Loucy (cell line): ENCODE measurements at regions not wholly inside any gene's neighbourhood (a gene's known extent, or its start where the extent isn't known, plus 50 kb on each side); places are given as distances from the start of the nearest gene placed in this dataset.

Experiments
- H2AFZ ChIP-seq: fragments of 200-600 bp; sonication (generic); 2 replicates; pipeline ENCODE4 v1.6.0; 2016; ENCODE audit warnings: antibody characterized with exemption, mild to moderate bottlenecking, low read length, moderate library complexity
- H3F3A ChIP-seq: fragments of 200-600 bp; 2 replicates; pipeline ENCODE4 v1.6.0; 2016; ENCODE audit warnings: antibody characterized with exemption, low read depth, mild to moderate bottlenecking
- H3K27me3 ChIP-seq: fragments of 200-600 bp; sonication (generic); 2 replicates; pipeline ENCODE4 v1.6.1; 2014; ENCODE audit warnings: low read length, mild to moderate bottlenecking; ENCODE audit not compliant: insufficient read depth, poor library complexity, severe bottlenecking
- H3K36me3 ChIP-seq: fragments of 200-600 bp; sonication (generic); 2 replicates; pipeline ENCODE4 v1.6.1; 2016; ENCODE audit warnings: low read length; ENCODE audit not compliant: insufficient read depth
- H3K4me1 ChIP-seq: fragments of 200-600 bp; sonication (generic); 2 replicates; pipeline ENCODE4 v1.5.1; 2014; ENCODE audit warnings: low read length, mild to moderate bottlenecking; ENCODE audit not compliant: insufficient read depth, poor library complexity, severe bottlenecking
- H3K4me2 ChIP-seq: fragments of 200-600 bp; sonication (generic); 2 replicates; pipeline ENCODE4 v1.6.0; 2014; ENCODE audit warnings: antibody characterized with exemption, low read length, low read depth, mild to moderate bottlenecking; ENCODE audit not compliant: poor library complexity, severe bottlenecking
- H3K4me3 ChIP-seq: fragments of 200-600 bp; sonication (generic); 2 replicates; pipeline ENCODE4 v1.5.1; 2014; ENCODE audit warnings: low read length, mild to moderate bottlenecking, mixed read lengths; ENCODE audit not compliant: poor library complexity, severe bottlenecking
- H3K79me2 ChIP-seq: fragments of 200-600 bp; sonication (generic); 2 replicates; pipeline ENCODE4 v1.6.1; 2014; ENCODE audit warnings: low read length; ENCODE audit not compliant: insufficient read depth
- H3K9ac ChIP-seq: fragments of 200-600 bp; sonication (generic); 2 replicates; pipeline ENCODE4 v1.6.0; 2014; ENCODE audit warnings: mild to moderate bottlenecking, low read depth, low read length, moderate library complexity; ENCODE audit not compliant: poor library complexity, severe bottlenecking
- H3K9me2 ChIP-seq: fragments of 200-600 bp; sonication (generic); replicated peaks from 2 replicates; pipeline ENCODE4 v1.6.1; 2016; ENCODE audit warnings: low read depth, low read length, mixed read lengths
- H3K9me3 ChIP-seq: fragments of 200-600 bp; sonication (generic); 2 replicates; pipeline ENCODE4 v1.6.1; 2014; ENCODE audit warnings: mild to moderate bottlenecking, antibody characterized with exemption, low read length, low read depth; ENCODE audit not compliant: insufficient read depth
- H4K20me1 ChIP-seq: fragments of 200-600 bp; sonication (generic); 2 replicates; pipeline ENCODE4 v1.6.0; 2014; ENCODE audit warnings: antibody characterized with exemption, low read length, mild to moderate bottlenecking; ENCODE audit not compliant: insufficient read depth, poor library complexity, severe bottlenecking
- EZH2phosphoT487 ChIP-seq: fragments of 200-600 bp; IDR thresholded peaks from 2 replicates; pipeline ENCODE4 v1.6.1; 2018; ENCODE audit warnings: antibody characterized with exemption, mild to moderate bottlenecking, moderate library complexity, borderline replicate concordance
- TF ChIP-seq, protein P1 (sequence below): fragments of 200-600 bp; sonication (generic); conservative IDR thresholded peaks from 2 replicates; pipeline ENCODE4 v1.5.1; 2014; ENCODE audit warnings: mild to moderate bottlenecking, antibody characterized with exemption, low read length

DNA sequence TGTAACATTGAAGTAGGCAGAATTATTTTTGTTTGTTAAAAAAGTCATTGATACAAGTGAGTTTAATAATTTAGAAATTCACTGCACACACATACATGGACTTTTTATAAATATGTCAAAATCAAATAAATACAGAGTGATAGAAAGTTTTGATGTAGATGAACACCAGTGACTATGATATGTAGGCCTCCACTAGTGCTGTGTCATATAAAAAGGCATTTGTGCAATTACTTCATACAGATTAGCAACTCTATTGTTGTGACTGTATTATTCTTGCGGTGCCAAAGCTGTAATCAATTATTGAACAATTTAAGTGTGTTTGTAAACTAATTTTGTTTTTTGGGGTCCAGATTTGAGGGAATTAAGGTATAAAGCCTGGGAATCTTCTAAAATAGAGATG lies 366.2 kb upstream of the PITX2 start:
- Histone ChIP-seq H3K36me3 (no peaks in the 10 kb centered on the region), H3F3A (no peaks in the 10 kb centered on the region), H3K27me3 (no peaks in the 10 kb centered on the region), H3K9me3 (no peaks in the 10 kb centered on the region), H3K9ac (no peak overlapping the region), H3K9me2 (no peaks in the 10 kb centered on the region), H3K4me2 (no peak overlapping the region), H3K4me3 (no peak overlapping the region), H4K20me1 (no peaks in the 10 kb centered on the region), H3K4me1 (no peaks in the 10 kb centered on the region), H2AFZ (no peak overlapping the region), H3K79me2 (no peaks in the 10 kb centered on the region)
- TF ChIP-seq EZH2phosphoT487, result no peak
- TF ChIP-seq, protein P1, sequence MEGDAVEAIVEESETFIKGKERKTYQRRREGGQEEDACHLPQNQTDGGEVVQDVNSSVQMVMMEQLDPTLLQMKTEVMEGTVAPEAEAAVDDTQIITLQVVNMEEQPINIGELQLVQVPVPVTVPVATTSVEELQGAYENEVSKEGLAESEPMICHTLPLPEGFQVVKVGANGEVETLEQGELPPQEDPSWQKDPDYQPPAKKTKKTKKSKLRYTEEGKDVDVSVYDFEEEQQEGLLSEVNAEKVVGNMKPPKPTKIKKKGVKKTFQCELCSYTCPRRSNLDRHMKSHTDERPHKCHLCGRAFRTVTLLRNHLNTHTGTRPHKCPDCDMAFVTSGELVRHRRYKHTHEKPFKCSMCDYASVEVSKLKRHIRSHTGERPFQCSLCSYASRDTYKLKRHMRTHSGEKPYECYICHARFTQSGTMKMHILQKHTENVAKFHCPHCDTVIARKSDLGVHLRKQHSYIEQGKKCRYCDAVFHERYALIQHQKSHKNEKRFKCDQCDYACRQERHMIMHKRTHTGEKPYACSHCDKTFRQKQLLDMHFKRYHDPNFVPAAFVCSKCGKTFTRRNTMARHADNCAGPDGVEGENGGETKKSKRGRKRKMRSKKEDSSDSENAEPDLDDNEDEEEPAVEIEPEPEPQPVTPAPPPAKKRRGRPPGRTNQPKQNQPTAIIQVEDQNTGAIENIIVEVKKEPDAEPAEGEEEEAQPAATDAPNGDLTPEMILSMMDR, result no peak

DNA sequence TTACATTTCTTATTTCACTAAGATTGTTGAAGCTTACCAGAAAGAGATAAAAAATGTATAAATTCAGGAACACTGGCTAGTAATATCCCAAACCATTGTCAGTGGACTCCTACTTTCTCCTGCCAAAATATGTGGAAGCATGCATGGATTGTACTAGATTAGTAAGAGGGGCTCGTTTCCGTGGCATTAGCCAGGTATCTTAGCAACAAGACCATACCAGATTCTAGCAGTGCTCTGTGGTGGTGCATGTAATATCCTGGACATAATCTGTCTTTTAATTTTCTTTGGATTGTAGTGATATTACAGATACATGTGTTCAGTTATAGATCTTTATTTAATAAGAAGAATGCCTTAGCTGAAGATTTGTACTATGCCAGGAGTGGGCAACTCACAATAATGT lies 371.9 kb upstream of the PITX2 start:
- Histone ChIP-seq H3K4me3 (no peak overlapping the region), H3F3A (no peaks in the 10 kb centered on the region), H3K9ac (no peak overlapping the region), H3K4me2 (no peak overlapping the region), H3K9me2 (no peaks in the 10 kb centered on the region), H3K27me3 (no peaks in the 10 kb centered on the region), H2AFZ (no peak overlapping the region), H4K20me1 (no peaks in the 10 kb centered on the region), H3K36me3 (no peaks in the 10 kb centered on the region), H3K9me3 (no peaks in the 10 kb centered on the region), H3K4me1 (no peaks in the 10 kb centered on the region), H3K79me2 (no peaks in the 10 kb centered on the region)
- TF ChIP-seq, protein P1, result no peak
- TF ChIP-seq EZH2phosphoT487, result no peak

DNA sequence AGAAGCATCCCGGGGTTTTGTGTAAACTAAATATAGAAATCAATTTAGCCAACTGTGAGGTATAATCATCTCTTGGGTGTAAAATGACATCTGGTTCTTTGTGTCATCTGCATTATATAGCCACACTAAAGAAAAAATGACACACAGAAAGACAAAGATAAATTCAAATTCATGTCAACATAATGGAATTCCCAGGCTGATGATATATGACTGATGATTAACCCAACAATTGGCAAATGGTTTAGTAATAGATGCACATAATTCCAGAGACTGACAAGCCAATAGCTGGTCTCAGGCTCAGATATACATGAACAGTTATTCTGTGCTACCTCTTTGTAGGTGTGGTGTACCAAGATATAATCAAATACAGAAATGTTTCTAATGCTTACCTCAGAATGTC lies 375.4 kb upstream of the PITX2 start:
- no peaks in the 10 kb centered on the region for H3K9me3 ChIP-seq
- no peak overlapping the region for H3K4me2 ChIP-seq
- no peak for TF ChIP-seq EZH2phosphoT487
- TF ChIP-seq, protein P1, result no peak
- no peaks in the 10 kb centered on the region for H3K79me2 ChIP-seq
- H3K4me1 ChIP-seq, result no peaks in the 10 kb centered on the region
- no peak overlapping the region for H3K9ac ChIP-seq
- no peaks in the 10 kb centered on the region for H3K36me3 ChIP-seq
- no peaks in the 10 kb centered on the region for H4K20me1 ChIP-seq
- H3K9me2 ChIP-seq, result no peaks in the 10 kb centered on the region
- H3K4me3 ChIP-seq, result no peak overlapping the region
- no peak overlapping the region for H2AFZ ChIP-seq
- no peaks in the 10 kb centered on the region for H3K27me3 ChIP-seq
- no peaks in the 10 kb centered on the region for H3F3A ChIP-seq
